Lower leg skin (tissue), 3 donors: ENCODE measurements at regions not wholly inside any gene's neighbourhood (a gene's known extent, or its start where the extent isn't known, plus 50 kb on each side); places are given as distances from the start of the nearest gene placed in this dataset.

Experiments
- CTCF ChIP-seq, 3 donors: fragments of 450-650 bp; IDR thresholded peaks; one replicate each; pipeline ENCODE4 v1.5.1; 2016; ENCODE audit warnings: antibody characterized with exemption in 3 of 3, mild to moderate bottlenecking in 3 of 3, moderate library complexity in 2 of 3
- POLR2A ChIP-seq, 2 donors: fragments of 450-650 bp; IDR thresholded peaks; one replicate each; pipeline ENCODE4 v1.6.1; 2016 to 2017; ENCODE audit warnings: antibody characterized with exemption in 2 of 2, mild to moderate bottlenecking in 1 of 2, moderate library complexity in 1 of 2

- no peak for TF ChIP-seq CTCF (IDR thresholded peaks at IDR 0.05)
- no peak for TF ChIP-seq POLR2A (IDR thresholded peaks at IDR 0.05)
Observed at GRCh38 chr1:29426701-29427279, 190.5 kb downstream of the PTPRU start.
